Tibial artery (tissue), 4 donors: ENCODE measurements at regions not wholly inside any gene's neighbourhood (a gene's known extent, or its start where the extent isn't known, plus 50 kb on each side); places are given as distances from the start of the nearest gene placed in this dataset.

ENCODE experiments used
- DNase-seq, 2 donors: peaks; one replicate each; pipeline ENCODE4 v3.0.0-alpha.2; 2019
- H3K27ac ChIP-seq, 2 donors: fragments of 200-600 bp; sonication (generic) in 1 of 2; 1 replicate in 1 of 2; 2 replicates in 1 of 2; pipeline ENCODE4 v1.5.1; 2018 to 2019; ENCODE audit warnings: mild to moderate bottlenecking in 1 of 2
- H3K27me3 ChIP-seq, 2 donors: fragments of 200-600 bp; sonication (generic) in 1 of 2; one replicate each; pipeline versions ENCODE4 v1.5.1 to v1.6.0; 2016 to 2019
- H3K36me3 ChIP-seq, 3 donors: fragments of 200-600 bp; sonication (generic) in 2 of 3; one replicate each; pipeline ENCODE4 v1.5.1; 2016 to 2019; ENCODE audit warnings: mild to moderate bottlenecking in 2 of 3
- H3K4me1 ChIP-seq, 4 donors: fragments of 200-600 bp; sonication (generic) in 2 of 4; 1 replicate in 3 of 4; 2 replicates in 1 of 4; pipeline ENCODE4 v1.5.1; 2016 to 2019
- H3K4me3 ChIP-seq, 2 donors: fragments of 200-600 bp; sonication (generic) in 1 of 2; 1 replicate in 1 of 2; 2 replicates in 1 of 2; pipeline ENCODE4 v1.5.1; 2018 to 2019; ENCODE audit warnings: mild to moderate bottlenecking in 2 of 2
- H3K9me3 ChIP-seq, 3 donors: fragments of 200-600 bp; sonication (generic) in 1 of 3; one replicate each; pipeline ENCODE4 v1.5.1; 2016 to 2019
- intact Hi-C: fragments of 100-400 bp; cut with DNase I; formaldehyde crosslinking; loops from one replicate; pipeline ENCODE4 v1.15.0; 2023; ENCODE audit warnings: low total_unique reads
- TF ChIP-seq, protein P1 (sequence below), 2 experiments: fragments of 200-600 bp in 1 of 2; fragments of 450-650 bp in 1 of 2; IDR thresholded peaks; one replicate each; pipeline ENCODE4 v1.5.1; 2017 to 2019; ENCODE audit warnings: antibody characterized with exemption in 2 of 2, mild to moderate bottlenecking in 1 of 2, moderate library complexity in 1 of 2

DNA sequence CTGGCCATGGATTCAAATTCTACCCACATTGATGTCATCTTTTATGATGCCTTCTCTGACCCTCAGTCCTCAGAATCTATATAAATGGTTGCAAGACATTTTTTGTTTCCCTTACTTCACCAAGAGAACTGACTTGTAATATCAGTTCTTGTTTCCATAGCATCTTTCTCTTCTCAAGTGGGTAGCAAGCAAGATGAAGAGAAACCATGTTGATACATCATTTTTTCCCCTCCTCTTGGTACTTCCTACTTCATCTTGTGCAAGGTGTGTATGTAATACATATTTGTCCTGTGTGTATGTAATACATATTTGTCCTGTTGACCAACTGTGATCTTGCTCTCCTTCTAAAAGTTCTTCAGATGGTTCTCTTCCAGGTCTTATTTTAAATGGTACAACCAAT lies 348.6 kb downstream of the PTEN start:
- H3K9me3 ChIP-seq, result no peaks in the 10 kb centered on the region
- H3K27me3 ChIP-seq, result no peaks in the 10 kb centered on the region
- H3K36me3 ChIP-seq, result no peaks in the 10 kb centered on the region
- TF ChIP-seq, protein P1, sequence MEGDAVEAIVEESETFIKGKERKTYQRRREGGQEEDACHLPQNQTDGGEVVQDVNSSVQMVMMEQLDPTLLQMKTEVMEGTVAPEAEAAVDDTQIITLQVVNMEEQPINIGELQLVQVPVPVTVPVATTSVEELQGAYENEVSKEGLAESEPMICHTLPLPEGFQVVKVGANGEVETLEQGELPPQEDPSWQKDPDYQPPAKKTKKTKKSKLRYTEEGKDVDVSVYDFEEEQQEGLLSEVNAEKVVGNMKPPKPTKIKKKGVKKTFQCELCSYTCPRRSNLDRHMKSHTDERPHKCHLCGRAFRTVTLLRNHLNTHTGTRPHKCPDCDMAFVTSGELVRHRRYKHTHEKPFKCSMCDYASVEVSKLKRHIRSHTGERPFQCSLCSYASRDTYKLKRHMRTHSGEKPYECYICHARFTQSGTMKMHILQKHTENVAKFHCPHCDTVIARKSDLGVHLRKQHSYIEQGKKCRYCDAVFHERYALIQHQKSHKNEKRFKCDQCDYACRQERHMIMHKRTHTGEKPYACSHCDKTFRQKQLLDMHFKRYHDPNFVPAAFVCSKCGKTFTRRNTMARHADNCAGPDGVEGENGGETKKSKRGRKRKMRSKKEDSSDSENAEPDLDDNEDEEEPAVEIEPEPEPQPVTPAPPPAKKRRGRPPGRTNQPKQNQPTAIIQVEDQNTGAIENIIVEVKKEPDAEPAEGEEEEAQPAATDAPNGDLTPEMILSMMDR (IDR thresholded peaks at IDR 0.05), result no peak
- no peak overlapping the region for H3K4me3 ChIP-seq
- peaks cover 0 to 3% (median 0%) of the 10 kb centered on the region in 4 donors for H3K4me1 ChIP-seq
- DNase-seq, result no peak
- intact Hi-C loops, result no loop called here
- H3K27ac ChIP-seq, result no peak overlapping the region

DNA sequence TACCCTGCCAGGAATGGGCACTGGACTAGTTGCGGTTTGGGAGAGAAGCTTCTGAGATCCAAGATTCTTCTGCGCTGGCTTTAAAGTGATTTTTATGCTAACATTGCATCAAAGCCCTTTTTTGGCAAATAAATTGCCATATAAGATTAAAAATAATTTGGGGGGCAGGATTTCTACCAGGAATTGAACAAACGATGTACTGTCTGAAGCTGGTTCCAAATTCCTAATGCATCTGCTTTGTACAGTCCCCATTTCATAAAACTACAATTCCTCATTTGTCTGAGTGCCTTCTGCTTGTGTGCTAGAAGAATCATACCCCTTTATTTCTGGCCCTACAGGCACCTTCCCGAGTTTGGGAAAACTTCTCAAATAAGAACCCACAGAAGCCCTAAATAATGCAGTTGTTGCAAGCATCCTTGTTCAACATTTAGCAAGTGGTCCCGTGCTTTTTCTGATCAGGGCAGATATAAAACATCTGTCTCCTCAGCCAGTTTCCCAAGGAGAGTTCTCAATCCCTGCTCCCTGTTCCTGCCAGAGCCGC lies 349.7 kb downstream of the PTEN start:
- no peak overlapping the region for H3K27ac ChIP-seq
- intact Hi-C loops, result no loop called here
- no peak for DNase-seq
- no peaks in the 10 kb centered on the region for H3K36me3 ChIP-seq
- H3K9me3 ChIP-seq, result no peaks in the 10 kb centered on the region
- H3K4me3 ChIP-seq, result no peak overlapping the region
- TF ChIP-seq, protein P1 (IDR thresholded peaks at IDR 0.05), result no peak
- H3K4me1 ChIP-seq, result peaks cover 0 to 3% (median 0%) of the 10 kb centered on the region in 4 donors
- no peaks in the 10 kb centered on the region for H3K27me3 ChIP-seq

DNA sequence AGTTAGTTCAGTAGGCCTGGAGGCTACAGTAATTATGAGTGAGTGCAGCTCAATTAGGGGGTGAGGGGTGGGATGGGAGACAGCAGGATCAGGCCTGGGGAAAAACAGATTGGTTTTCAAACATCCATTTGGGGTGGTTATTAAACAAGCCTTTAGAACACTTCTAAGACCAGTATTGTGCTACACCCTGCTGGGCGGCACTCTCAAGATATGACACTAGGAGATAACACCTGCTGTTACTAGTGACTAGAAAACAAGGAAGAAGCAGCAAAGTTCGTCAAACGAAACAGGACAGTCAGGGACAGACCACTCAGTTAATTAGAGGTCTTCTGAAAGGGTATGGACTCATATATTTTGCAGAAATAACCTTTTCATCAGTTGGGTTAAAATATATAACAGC lies 353.6 kb downstream of the PTEN start:
- TF ChIP-seq, protein P1 (IDR thresholded peaks at IDR 0.05), result no peak
- Histone ChIP-seq H3K9me3 (no peaks in the 10 kb centered on the region), H3K4me1 (no peaks in the 10 kb centered on the region), H3K27me3 (no peaks in the 10 kb centered on the region), H3K36me3 (no peaks in the 10 kb centered on the region), H3K27ac (no peak overlapping the region), H3K4me3 (no peak overlapping the region)
- intact Hi-C loops, result no loop called here
- DNase-seq, result no peak

DNA sequence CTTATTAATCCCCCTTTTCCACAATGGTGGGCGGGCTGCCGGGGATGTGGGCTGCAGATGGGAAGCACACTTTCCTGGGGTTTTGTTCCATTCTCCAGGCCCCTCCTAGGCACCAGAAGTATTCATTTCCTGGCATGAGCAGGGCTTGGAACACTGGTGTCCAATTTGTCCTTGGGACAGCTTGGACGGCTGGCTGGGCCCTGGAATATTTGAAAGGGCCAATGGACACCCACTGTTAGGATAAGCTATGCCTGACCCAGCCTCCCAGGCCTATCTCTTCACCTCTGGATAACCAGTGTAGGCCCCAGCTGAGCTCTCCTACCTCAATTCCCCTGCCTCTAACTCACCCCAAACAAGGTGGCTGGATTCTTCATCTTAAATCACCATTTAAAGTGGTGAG lies 354.9 kb downstream of the PTEN start:
- Histone ChIP-seq H3K36me3 (no peaks in the 10 kb centered on the region), H3K9me3 (no peaks in the 10 kb centered on the region), H3K4me1 (peaks cover 0 to 6% (median 0%) of the 10 kb centered on the region in 4 donors), H3K27me3 (no peaks in the 10 kb centered on the region), H3K27ac (no peak overlapping the region), H3K4me3 (no peak overlapping the region)
- TF ChIP-seq, protein P1 (IDR thresholded peaks at IDR 0.05), result no peak
- intact Hi-C loops, result no loop called here
- no peak for DNase-seq

DNA sequence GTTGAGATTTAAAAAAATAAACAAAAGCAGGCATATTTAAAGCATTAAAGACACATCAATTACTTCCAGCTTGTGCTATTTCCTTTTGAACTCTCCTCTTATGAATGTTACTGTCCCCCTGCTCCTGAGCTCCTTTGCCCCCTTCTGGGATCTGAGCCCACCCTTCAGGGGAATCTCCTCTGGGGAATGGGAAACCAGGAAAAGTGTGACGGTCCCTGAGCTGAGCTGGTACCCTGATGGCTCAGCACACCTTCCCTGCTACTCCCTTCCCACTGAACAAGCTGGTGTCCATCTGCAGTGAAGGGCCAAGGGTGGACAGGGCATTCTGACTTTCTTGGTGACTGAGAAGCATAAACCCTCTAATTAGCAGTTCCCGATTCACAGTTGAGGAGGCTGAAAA lies 356.3 kb downstream of the PTEN start:
- H3K36me3 ChIP-seq, result no peaks in the 10 kb centered on the region
- no peak overlapping the region for H3K27ac ChIP-seq
- intact Hi-C loops, result no loop called here
- H3K4me1 ChIP-seq, result peaks cover 0 to 8% (median 0%) of the 10 kb centered on the region in 4 donors
- no peaks in the 10 kb centered on the region for H3K9me3 ChIP-seq
- H3K4me3 ChIP-seq, result no peak overlapping the region
- no peaks in the 10 kb centered on the region for H3K27me3 ChIP-seq
- DNase-seq, result no peak
- TF ChIP-seq, protein P1 (IDR thresholded peaks at IDR 0.05), result no peak
